ACC112 (cell line): ENCODE measurements at regions not wholly inside any gene's neighbourhood (a gene's known extent, or its start where the extent isn't known, plus 50 kb on each side); places are given as distances from the start of the nearest gene placed in this dataset.

Experiments
- H2AFZ ChIP-seq: fragments of 200-600 bp; sonication (generic); one replicate; pipeline ENCODE4 v1.6.0; 2017; ENCODE audit warnings: antibody characterized with exemption, low read length; ENCODE audit not compliant: unreplicated experiment
- H3K27ac ChIP-seq: fragments of 200-600 bp; sonication (generic); 2 replicates; pipeline ENCODE4 v1.5.1; 2014; ENCODE audit warnings: low read depth, mild to moderate bottlenecking, antibody characterized with exemption, low read length, moderate library complexity
- H3K27me3 ChIP-seq: fragments of 200-600 bp; sonication (generic); 2 replicates; pipeline ENCODE4 v1.6.1; 2014; ENCODE audit warnings: mild to moderate bottlenecking, antibody characterized with exemption, low read length, moderate library complexity, mixed read lengths; ENCODE audit not compliant: insufficient read depth
- H3K36me3 ChIP-seq: fragments of 200-600 bp; sonication (generic); 2 replicates; pipeline ENCODE4 v1.6.1; 2016; ENCODE audit warnings: mild to moderate bottlenecking, antibody characterized with exemption, low read length, moderate library complexity, mixed read lengths; ENCODE audit not compliant: insufficient read depth
- H3K4me1 ChIP-seq: fragments of 200-600 bp; sonication (generic); one replicate; pipeline ENCODE4 v1.6.1; 2016; ENCODE audit warnings: low read length, mixed read lengths; ENCODE audit not compliant: insufficient read depth, unreplicated experiment, control insufficient read depth
- H3K4me3 ChIP-seq: fragments of 200-600 bp; sonication (generic); 2 replicates; pipeline ENCODE4 v1.5.1; 2014; ENCODE audit warnings: mild to moderate bottlenecking, low read depth, low read length
- H3K79me2 ChIP-seq: fragments of 200-600 bp; sonication (generic); one replicate; pipeline ENCODE4 v1.6.0; 2016; ENCODE audit warnings: low read length; ENCODE audit not compliant: control insufficient read depth, unreplicated experiment, insufficient read depth

- no peak overlapping the region for H3K27ac ChIP-seq
- no peaks in the 10 kb centered on the region for H3K27me3 ChIP-seq
- H3K79me2 ChIP-seq, result no peaks in the 10 kb centered on the region
- H3K4me1 ChIP-seq, result peaks cover 40% of the 10 kb centered on the region
- no peaks in the 10 kb centered on the region for H3K36me3 ChIP-seq
- no peak overlapping the region for H2AFZ ChIP-seq
- H3K4me3 ChIP-seq, result no peak overlapping the region
These were observed 112.7 kb downstream of the BTG1 start for GRCh38 chr12:92032965-92033364.

GRCh38 chr12:92032101-92032500 lies 113.5 kb downstream of the BTG1 start:
- H3K4me3 ChIP-seq, result no peak overlapping the region
- H3K79me2 ChIP-seq, result no peaks in the 10 kb centered on the region
- no peaks in the 10 kb centered on the region for H3K36me3 ChIP-seq
- H3K4me1 ChIP-seq, result peaks cover 39% of the 10 kb centered on the region
- no peak overlapping the region for H3K27ac ChIP-seq
- H2AFZ ChIP-seq, result no peak overlapping the region
- no peaks in the 10 kb centered on the region for H3K27me3 ChIP-seq

GRCh38 chr12:92030618-92031017 lies 115.0 kb downstream of the BTG1 start:
- H3K79me2 ChIP-seq, result no peaks in the 10 kb centered on the region
- H3K4me1 ChIP-seq, result peaks cover 33% of the 10 kb centered on the region
- no peaks in the 10 kb centered on the region for H3K36me3 ChIP-seq
- no peak overlapping the region for H2AFZ ChIP-seq
- H3K27ac ChIP-seq, result peak overlapping the region; percentile 11; the same call in 1 of the 2 replicates
- no peak overlapping the region for H3K4me3 ChIP-seq
- no peaks in the 10 kb centered on the region for H3K27me3 ChIP-seq

- no peak overlapping the region for H3K4me3 ChIP-seq
- H3K4me1 ChIP-seq, result peaks cover 28% of the 10 kb centered on the region
- H2AFZ ChIP-seq, result no peak overlapping the region
- H3K79me2 ChIP-seq, result no peaks in the 10 kb centered on the region
- H3K27me3 ChIP-seq, result no peaks in the 10 kb centered on the region
- no peaks in the 10 kb centered on the region for H3K36me3 ChIP-seq
- peak overlapping the region; percentile 11; the same call in 1 of the 2 replicates for H3K27ac ChIP-seq
These were observed 115.6 kb downstream of the BTG1 start for GRCh38 chr12:92029902-92030586.

GRCh38 chr12:92029136-92029535 lies 116.5 kb downstream of the BTG1 start:
- no peak overlapping the region for H2AFZ ChIP-seq
- no peaks in the 10 kb centered on the region for H3K27me3 ChIP-seq
- H3K4me3 ChIP-seq, result no peak overlapping the region
- no peak overlapping the region for H3K27ac ChIP-seq
- no peaks in the 10 kb centered on the region for H3K79me2 ChIP-seq
- no peaks in the 10 kb centered on the region for H3K36me3 ChIP-seq
- H3K4me1 ChIP-seq, result peaks cover 21% of the 10 kb centered on the region

- Histone ChIP-seq H3K79me2 (no peaks in the 10 kb centered on the region), H3K4me3 (no peak overlapping the region), H3K36me3 (no peaks in the 10 kb centered on the region), H2AFZ (peak overlapping the region; percentile 36), H3K27ac (no peak overlapping the region), H3K27me3 (no peaks in the 10 kb centered on the region), H3K4me1 (peaks cover 21% of the 10 kb centered on the region)
These were observed 117.3 kb downstream of the BTG1 start for GRCh38 chr12:92028441-92028709.

- no peaks in the 10 kb centered on the region for H3K36me3 ChIP-seq
- no peaks in the 10 kb centered on the region for H3K27me3 ChIP-seq
- H3K4me3 ChIP-seq, result no peak overlapping the region
- peaks cover 21% of the 10 kb centered on the region for H3K4me1 ChIP-seq
- H2AFZ ChIP-seq, result peak overlapping the region; percentile 36
- H3K79me2 ChIP-seq, result no peaks in the 10 kb centered on the region
- H3K27ac ChIP-seq, result no peak overlapping the region
These were observed 117.8 kb downstream of the BTG1 start for GRCh38 chr12:92027701-92028440.

GRCh38 chr12:92027243-92027642 lies 118.4 kb downstream of the BTG1 start:
- Histone ChIP-seq H3K4me3 (no peak overlapping the region), H2AFZ (no peak overlapping the region), H3K4me1 (peaks cover 21% of the 10 kb centered on the region), H3K27ac (no peak overlapping the region), H3K79me2 (no peaks in the 10 kb centered on the region), H3K36me3 (no peaks in the 10 kb centered on the region), H3K27me3 (no peaks in the 10 kb centered on the region)

GRCh38 chr12:92025462-92026207 lies 120.0 kb downstream of the BTG1 start:
- H3K4me1 ChIP-seq, result peaks cover 19% of the 10 kb centered on the region
- no peaks in the 10 kb centered on the region for H3K36me3 ChIP-seq
- H3K27ac ChIP-seq, result no peak overlapping the region
- H3K4me3 ChIP-seq, result no peak overlapping the region
- H3K27me3 ChIP-seq, result no peaks in the 10 kb centered on the region
- no peaks in the 10 kb centered on the region for H3K79me2 ChIP-seq
- no peak overlapping the region for H2AFZ ChIP-seq

- no peaks in the 10 kb centered on the region for H3K79me2 ChIP-seq
- H3K27me3 ChIP-seq, result no peaks in the 10 kb centered on the region
- no peak overlapping the region for H3K27ac ChIP-seq
- H3K36me3 ChIP-seq, result no peaks in the 10 kb centered on the region
- no peak overlapping the region for H2AFZ ChIP-seq
- no peak overlapping the region for H3K4me3 ChIP-seq
- no peaks in the 10 kb centered on the region for H3K4me1 ChIP-seq
These were observed 123.6 kb downstream of the BTG1 start for GRCh38 chr12:92022093-92022492.

- Histone ChIP-seq H3K79me2 (no peaks in the 10 kb centered on the region), H3K27ac (no peak overlapping the region), H3K4me3 (no peak overlapping the region), H3K27me3 (no peaks in the 10 kb centered on the region), H2AFZ (no peak overlapping the region), H3K36me3 (no peaks in the 10 kb centered on the region), H3K4me1 (no peaks in the 10 kb centered on the region)
These were observed 124.0 kb downstream of the BTG1 start for GRCh38 chr12:92021666-92022035.
